Kidney tubule cell (primary cell): ENCODE measurements at regions not wholly inside any gene's neighbourhood (a gene's known extent, or its start where the extent isn't known, plus 50 kb on each side); places are given as distances from the start of the nearest gene placed in this dataset.

ENCODE experiments used
- DNase-seq: peaks from one replicate; pipeline ENCODE4 v3.0.0-alpha.2; 2018; ENCODE audit warnings: low spot score

- DNase-seq: no peak
Observed at GRCh38 chr1:72937905-72938304, 655.6 kb upstream of the NEGR1 start.

- DNase-seq: no peak
Observed at GRCh38 chr1:72936942-72937341, 654.6 kb upstream of the NEGR1 start.

- DNase-seq: peak; percentile 4
Observed at GRCh38 chr1:72936151-72936740, 653.9 kb upstream of the NEGR1 start.

GRCh38 chr1:72932025-72932424, 649.7 kb upstream of the NEGR1 start:
- no peak for DNase-seq

- DNase-seq: no peak
Observed at GRCh38 chr1:72930528-72930927, 648.2 kb upstream of the NEGR1 start.

- DNase-seq: no peak
Observed at GRCh38 chr1:72918940-72919339, 636.6 kb upstream of the NEGR1 start.

- no peak for DNase-seq
Observed at GRCh38 chr1:72917920-72918319, 635.6 kb upstream of the NEGR1 start.

- peak; percentile 4 for DNase-seq
Observed at GRCh38 chr1:72915581-72915980, 633.2 kb upstream of the NEGR1 start.

GRCh38 chr1:72911656-72912055, 629.3 kb upstream of the NEGR1 start:
- no peak for DNase-seq

- no peak for DNase-seq
Observed at GRCh38 chr1:72896256-72896655, 613.9 kb upstream of the NEGR1 start.

- DNase-seq: no peak
Observed at GRCh38 chr1:72892461-72892860, 610.1 kb upstream of the NEGR1 start.

- no peak for DNase-seq
Observed at GRCh38 chr1:72891976-72892375, 609.6 kb upstream of the NEGR1 start.

GRCh38 chr1:72885841-72886240, 603.5 kb upstream of the NEGR1 start:
- DNase-seq: no peak

- no peak for DNase-seq
Observed at GRCh38 chr1:72885017-72885416, 602.7 kb upstream of the NEGR1 start.

- no peak for DNase-seq
Observed at GRCh38 chr1:72869873-72870272, 587.5 kb upstream of the NEGR1 start.

- no peak for DNase-seq
Observed at GRCh38 chr1:72869441-72869840, 587.1 kb upstream of the NEGR1 start.

GRCh38 chr1:72851597-72851996, 569.3 kb upstream of the NEGR1 start:
- no peak for DNase-seq

- DNase-seq: no peak
Observed at GRCh38 chr1:72848997-72849396, 566.7 kb upstream of the NEGR1 start.

- DNase-seq: no peak
Observed at GRCh38 chr1:72847651-72848050, 565.3 kb upstream of the NEGR1 start.

- DNase-seq: no peak
Observed at GRCh38 chr1:72846476-72847278, 564.3 kb upstream of the NEGR1 start.

GRCh38 chr1:72845981-72846380, 563.6 kb upstream of the NEGR1 start:
- no peak for DNase-seq

GRCh38 chr1:72845381-72845780, 563.0 kb upstream of the NEGR1 start:
- peak; percentile 12 for DNase-seq

GRCh38 chr1:72837781-72838180, 555.4 kb upstream of the NEGR1 start:
- peak; percentile 35 for DNase-seq
